Immature natural killer cell (primary cell): ENCODE measurements at regions not wholly inside any gene's neighbourhood (a gene's known extent, or its start where the extent isn't known, plus 50 kb on each side); places are given as distances from the start of the nearest gene placed in this dataset.

Experiments used
- DNase-seq, 3 donors: peaks; one replicate each; pipeline ENCODE4 v3.0.0; 2022; ENCODE audit warnings: mixed read lengths in 1 of 3
- H3K27ac Mint-ChIP-seq, 6 donors: one replicate each; pipeline ENCODE4 v1.8.0; 2020; ENCODE audit warnings: mixed read lengths in 6 of 6, mild to moderate bottlenecking in 5 of 6, inconsistent platforms in 4 of 6, moderate library complexity in 3 of 6
- H3K27me3 Mint-ChIP-seq, 3 donors: one replicate each; pipeline ENCODE4 v1.8.0; 2020 to 2021; ENCODE audit warnings: low read depth in 3 of 3, mild to moderate bottlenecking in 3 of 3, mixed read lengths in 3 of 3, moderate library complexity in 3 of 3, inconsistent platforms in 1 of 3
- H3K36me3 Mint-ChIP-seq, 3 donors: one replicate each; pipeline ENCODE4 v1.8.0; 2020; ENCODE audit warnings: mixed read lengths in 3 of 3, inconsistent platforms in 2 of 3, mild to moderate bottlenecking in 2 of 3
- H3K4me1 Mint-ChIP-seq, 2 donors: one replicate each; pipeline ENCODE4 v1.8.0; 2020; ENCODE audit warnings: inconsistent platforms in 2 of 2, mild to moderate bottlenecking in 2 of 2, mixed read lengths in 2 of 2, moderate library complexity in 1 of 2
- H3K4me3 Mint-ChIP-seq, 5 donors: one replicate each; pipeline ENCODE4 v1.8.0; 2020; ENCODE audit warnings: mild to moderate bottlenecking in 5 of 5, mixed read lengths in 5 of 5, inconsistent platforms in 3 of 5, moderate library complexity in 3 of 5
- H3K9me3 Mint-ChIP-seq, 6 donors: one replicate each; pipeline ENCODE4 v1.8.0; 2020; ENCODE audit warnings: mild to moderate bottlenecking in 6 of 6, mixed read lengths in 6 of 6, inconsistent platforms in 4 of 6, moderate library complexity in 3 of 6

GRCh38 chr4:32374206-32374605 lies 1654.0 kb downstream of the PCDH7 start:
- Mint-ChIP-seq H3K27me3 (no peaks in the 10 kb centered on the region), H3K36me3 (no peaks in the 10 kb centered on the region), H3K4me3 (no peak overlapping the region), H3K27ac (peak overlapping the region in 1 of 6 donors; percentile 1), H3K4me1 (no peaks in the 10 kb centered on the region), H3K9me3 (peaks cover 3 to 28% (median 19%) of the 10 kb centered on the region in 6 donors)
- DNase-seq = no peak

GRCh38 chr4:32393806-32394205 lies 1673.6 kb downstream of the PCDH7 start:
- peaks cover 2 to 21% (median 16%) of the 10 kb centered on the region in 6 donors for H3K9me3 Mint-ChIP-seq
- no peaks in the 10 kb centered on the region for H3K4me1 Mint-ChIP-seq
- no peak overlapping the region for H3K4me3 Mint-ChIP-seq
- peaks cover 0 to 3% (median 0%) of the 10 kb centered on the region in 3 donors for H3K36me3 Mint-ChIP-seq
- no peaks in the 10 kb centered on the region for H3K27me3 Mint-ChIP-seq
- no peak overlapping the region for H3K27ac Mint-ChIP-seq
- no peak for DNase-seq

DNA sequence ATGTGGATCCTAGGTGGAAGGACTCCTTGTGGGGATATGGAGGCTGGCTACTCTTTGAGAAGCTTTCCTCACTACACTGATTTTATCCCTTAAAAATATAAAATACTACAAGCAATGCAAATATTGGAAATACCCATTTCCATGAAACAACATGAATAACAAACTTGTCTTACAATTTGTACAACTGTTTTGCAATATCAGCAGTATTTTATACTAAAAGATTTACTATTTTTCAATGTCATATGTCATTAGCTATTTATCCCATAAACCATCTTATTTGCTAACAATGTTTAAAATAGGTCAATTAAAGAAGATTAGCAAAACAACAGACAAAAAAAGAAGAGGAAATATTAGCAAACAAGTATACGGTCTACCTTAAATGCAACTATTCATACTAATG lies 1674.1 kb downstream of the PCDH7 start:
- no peak overlapping the region for H3K27ac Mint-ChIP-seq
- H3K36me3 Mint-ChIP-seq = peaks cover 0 to 3% (median 0%) of the 10 kb centered on the region in 3 donors
- H3K9me3 Mint-ChIP-seq = peaks cover 2 to 17% (median 16%) of the 10 kb centered on the region in 6 donors
- H3K4me3 Mint-ChIP-seq = no peak overlapping the region
- no peaks in the 10 kb centered on the region for H3K27me3 Mint-ChIP-seq
- no peak for DNase-seq
- H3K4me1 Mint-ChIP-seq = no peaks in the 10 kb centered on the region

- Mint-ChIP-seq H3K4me1 (no peaks in the 10 kb centered on the region), H3K9me3 (peaks cover 2 to 18% (median 15%) of the 10 kb centered on the region in 6 donors), H3K4me3 (no peak overlapping the region), H3K36me3 (peaks cover 0 to 3% (median 0%) of the 10 kb centered on the region in 3 donors), H3K27me3 (no peaks in the 10 kb centered on the region), H3K27ac (no peak overlapping the region)
- no peak for DNase-seq
Measured at GRCh38 chr4:32396507-32397070, 1676.4 kb downstream of the PCDH7 start.

GRCh38 chr4:32400870-32401269 lies 1680.7 kb downstream of the PCDH7 start:
- no peaks in the 10 kb centered on the region for H3K4me1 Mint-ChIP-seq
- H3K27ac Mint-ChIP-seq = no peak overlapping the region
- no peak for DNase-seq
- no peaks in the 10 kb centered on the region for H3K27me3 Mint-ChIP-seq
- no peak overlapping the region for H3K4me3 Mint-ChIP-seq
- H3K9me3 Mint-ChIP-seq = peaks cover under 1 to 25% (median 15%) of the 10 kb centered on the region in 6 donors
- H3K36me3 Mint-ChIP-seq = no peaks in the 10 kb centered on the region

DNA sequence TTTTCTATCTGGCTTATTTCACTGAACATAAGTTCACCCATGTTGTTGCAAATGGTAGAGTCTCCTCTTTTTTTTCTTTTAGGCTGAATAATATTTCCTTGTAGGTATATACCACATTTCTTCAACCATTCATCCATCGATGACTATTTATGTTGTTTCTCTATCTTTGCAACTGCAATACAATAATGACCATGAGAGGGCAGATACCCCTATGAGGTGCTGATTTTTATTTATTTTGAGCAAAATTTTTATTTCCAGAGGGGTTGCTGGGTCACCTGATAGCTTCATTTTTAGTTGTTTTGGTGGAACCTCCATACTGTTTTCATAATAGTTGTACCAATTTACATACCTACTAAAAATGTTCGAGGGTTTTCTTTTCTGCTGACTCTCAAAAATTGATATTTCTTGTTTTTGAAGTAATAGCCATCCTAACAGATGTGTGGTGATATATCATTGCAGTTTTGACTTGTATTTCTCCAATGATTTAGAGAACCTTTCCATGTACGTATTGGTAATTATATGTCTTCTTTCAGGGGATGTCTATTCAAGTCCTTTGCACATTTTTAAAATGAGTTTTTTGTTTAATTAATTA lies 1697.0 kb downstream of the PCDH7 start:
- H3K9me3 Mint-ChIP-seq = peaks cover 3 to 62% (median 33%) of the 10 kb centered on the region in 6 donors
- DNase-seq = no peak
- H3K4me1 Mint-ChIP-seq = no peaks in the 10 kb centered on the region
- H3K36me3 Mint-ChIP-seq = no peaks in the 10 kb centered on the region
- H3K4me3 Mint-ChIP-seq = no peak overlapping the region
- H3K27ac Mint-ChIP-seq = no peak overlapping the region
- peaks cover 0 to 4% (median 1%) of the 10 kb centered on the region in 3 donors for H3K27me3 Mint-ChIP-seq

- Mint-ChIP-seq H3K4me3 (no peak overlapping the region), H3K36me3 (peaks cover 0 to 3% (median 0%) of the 10 kb centered on the region in 3 donors), H3K9me3 (peaks cover 19 to 61% (median 33%) of the 10 kb centered on the region in 6 donors), H3K27ac (no peak overlapping the region), H3K4me1 (no peaks in the 10 kb centered on the region), H3K27me3 (peaks cover 0 to 2% (median 2%) of the 10 kb centered on the region in 3 donors)
- DNase-seq = no peak
Measured at GRCh38 chr4:32423267-32423666, 1703.1 kb downstream of the PCDH7 start.

- H3K36me3 Mint-ChIP-seq = peaks cover 0 to 3% (median 0%) of the 10 kb centered on the region in 3 donors
- DNase-seq = no peak
- no peaks in the 10 kb centered on the region for H3K4me1 Mint-ChIP-seq
- H3K9me3 Mint-ChIP-seq = peaks cover 20 to 50% (median 33%) of the 10 kb centered on the region in 6 donors
- H3K4me3 Mint-ChIP-seq = no peak overlapping the region
- H3K27me3 Mint-ChIP-seq = peaks cover 0 to 2% (median 0%) of the 10 kb centered on the region in 3 donors
- no peak overlapping the region for H3K27ac Mint-ChIP-seq
Measured at GRCh38 chr4:32425243-32425642, 1705.1 kb downstream of the PCDH7 start.

DNA sequence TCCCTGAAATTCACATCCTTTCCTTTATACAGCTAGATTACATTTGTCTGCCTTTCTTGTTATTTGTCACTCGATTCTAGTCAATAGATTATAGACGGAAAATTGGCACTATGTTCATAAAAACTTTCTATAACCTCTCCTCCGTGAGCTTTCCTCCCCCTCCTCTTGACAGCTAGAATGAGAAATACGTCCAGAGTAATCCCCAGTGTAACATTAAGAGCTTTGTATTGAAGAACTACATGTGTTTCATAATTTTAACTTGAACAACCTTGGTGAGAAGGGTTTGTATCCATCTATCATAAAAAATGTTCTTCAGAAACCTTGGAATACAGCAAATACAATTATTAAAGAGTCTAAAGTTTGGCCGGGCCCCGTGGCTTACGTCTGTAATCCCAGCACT lies 1707.4 kb downstream of the PCDH7 start:
- Mint-ChIP-seq H3K36me3 (peaks cover 0 to 3% (median 0%) of the 10 kb centered on the region in 3 donors), H3K27ac (no peak overlapping the region), H3K9me3 (peaks cover 10 to 45% (median 33%) of the 10 kb centered on the region in 6 donors), H3K27me3 (peaks cover 0 to 2% (median 0%) of the 10 kb centered on the region in 3 donors), H3K4me1 (no peaks in the 10 kb centered on the region), H3K4me3 (no peak overlapping the region)
- no peak for DNase-seq

DNA sequence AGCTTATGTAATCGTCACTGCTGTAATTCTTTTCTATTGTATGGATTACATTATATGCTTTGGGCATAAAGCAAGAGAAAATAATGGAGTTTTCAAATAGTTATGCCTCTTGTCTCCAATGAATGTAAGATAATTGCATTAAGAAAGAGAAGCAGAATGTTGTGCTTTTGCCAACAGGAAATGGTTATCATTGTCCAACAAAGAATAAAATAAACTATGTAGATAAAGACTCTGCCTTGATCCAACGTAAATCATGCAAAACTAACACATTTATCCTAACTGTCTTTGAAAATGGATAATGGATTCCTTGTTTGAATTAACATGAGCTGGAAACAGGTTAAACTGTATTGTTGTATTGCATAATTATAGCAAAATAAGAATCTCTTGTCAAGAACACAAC lies 1709.0 kb downstream of the PCDH7 start:
- Mint-ChIP-seq H3K27me3 (peaks cover 0 to 2% (median 0%) of the 10 kb centered on the region in 3 donors), H3K27ac (no peak overlapping the region), H3K4me1 (no peaks in the 10 kb centered on the region), H3K4me3 (no peak overlapping the region), H3K9me3 (peaks cover 10 to 49% (median 31%) of the 10 kb centered on the region in 6 donors), H3K36me3 (peaks cover 0 to 3% (median 0%) of the 10 kb centered on the region in 3 donors)
- no peak for DNase-seq

- H3K36me3 Mint-ChIP-seq = no peaks in the 10 kb centered on the region
- no peak overlapping the region for H3K27ac Mint-ChIP-seq
- H3K4me1 Mint-ChIP-seq = no peaks in the 10 kb centered on the region
- DNase-seq = no peak
- no peaks in the 10 kb centered on the region for H3K27me3 Mint-ChIP-seq
- peaks cover 3 to 43% (median 21%) of the 10 kb centered on the region in 6 donors for H3K9me3 Mint-ChIP-seq
- H3K4me3 Mint-ChIP-seq = no peak overlapping the region
Measured at GRCh38 chr4:32435308-32435707, 1715.1 kb downstream of the PCDH7 start.

- H3K27ac Mint-ChIP-seq = no peak overlapping the region
- no peaks in the 10 kb centered on the region for H3K27me3 Mint-ChIP-seq
- H3K9me3 Mint-ChIP-seq = peaks cover 3 to 39% (median 18%) of the 10 kb centered on the region in 6 donors
- no peak overlapping the region for H3K4me3 Mint-ChIP-seq
- no peak for DNase-seq
- H3K4me1 Mint-ChIP-seq = no peaks in the 10 kb centered on the region
- H3K36me3 Mint-ChIP-seq = no peaks in the 10 kb centered on the region
Measured at GRCh38 chr4:32436816-32437215, 1716.6 kb downstream of the PCDH7 start.

GRCh38 chr4:32440391-32440790 lies 1720.2 kb downstream of the PCDH7 start:
- H3K27ac Mint-ChIP-seq = no peak overlapping the region
- H3K9me3 Mint-ChIP-seq = peaks cover 5 to 34% (median 15%) of the 10 kb centered on the region in 6 donors
- H3K4me1 Mint-ChIP-seq = no peaks in the 10 kb centered on the region
- DNase-seq = no peak
- H3K4me3 Mint-ChIP-seq = no peak overlapping the region
- peaks cover 0 to 3% (median 0%) of the 10 kb centered on the region in 3 donors for H3K36me3 Mint-ChIP-seq
- no peaks in the 10 kb centered on the region for H3K27me3 Mint-ChIP-seq

DNA sequence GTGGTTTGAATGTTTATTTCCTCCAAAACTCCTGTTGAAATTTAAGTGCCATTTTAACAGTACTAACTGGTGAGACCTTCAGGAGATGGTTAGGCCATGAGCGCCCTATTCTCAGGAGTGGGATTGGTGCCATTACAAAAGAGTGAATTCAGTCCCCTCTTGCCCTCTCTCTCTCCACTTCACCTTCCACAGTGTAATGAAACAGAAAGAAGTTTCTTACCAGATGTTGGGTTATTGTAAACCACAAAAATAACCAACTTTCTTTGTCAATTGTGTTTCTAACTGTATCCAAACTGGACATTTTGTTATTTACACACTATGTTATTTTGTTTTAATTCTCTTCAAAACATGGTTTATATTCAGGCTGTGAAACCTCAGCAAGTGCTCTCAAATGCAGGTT lies 1734.3 kb downstream of the PCDH7 start:
- no peak for DNase-seq
- Mint-ChIP-seq H3K27me3 (no peaks in the 10 kb centered on the region), H3K9me3 (peaks cover 2 to 36% (median 11%) of the 10 kb centered on the region in 6 donors), H3K27ac (no peak overlapping the region), H3K36me3 (no peaks in the 10 kb centered on the region), H3K4me3 (no peak overlapping the region), H3K4me1 (no peaks in the 10 kb centered on the region)
